SK-N-SH treated with all-trans-retinoic acid at 6 μM for 48 hours (cell line): ENCODE measurements at regions not wholly inside any gene's neighbourhood (a gene's known extent, or its start where the extent isn't known, plus 50 kb on each side); places are given as distances from the start of the nearest gene placed in this dataset.

Experiments used
- ARNTL ChIP-seq: fragments of 450-650 bp; formaldehyde crosslinking; IDR thresholded peaks from 2 replicates; pipeline ENCODE4 v1.5.0; 2020; ENCODE audit warnings: low read depth, mild to moderate bottlenecking, moderate library complexity, borderline replicate concordance
- BACH2 ChIP-seq: fragments of 250-450 bp; sonication (Bioruptor Pico); IDR thresholded peaks from 2 replicates; pipeline ENCODE4 v1.9.0; 2021; ENCODE audit warnings: mild to moderate bottlenecking, borderline replicate concordance
- ISL1 ChIP-seq: fragments of 250-450 bp; sonication (Bioruptor Pico); IDR thresholded peaks from 2 replicates; pipeline ENCODE4 v2.1.2; 2022; ENCODE audit warnings: mild to moderate bottlenecking, moderate library complexity
- RARB ChIP-seq: fragments of 250-450 bp; sonication (Bioruptor Pico); IDR thresholded peaks from 2 replicates; pipeline ENCODE4 v1.8.0; 2021; ENCODE audit warnings: mild to moderate bottlenecking, moderate library complexity
- TCF4 ChIP-seq: fragments of 250-450 bp; sonication (Bioruptor Pico); IDR thresholded peaks from 2 replicates; pipeline ENCODE4 v1.8.0; 2021; ENCODE audit warnings: mild to moderate bottlenecking, moderate library complexity, borderline replicate concordance
- ZC3H10 ChIP-seq: fragments of 250-450 bp; sonication (Bioruptor Pico); IDR thresholded peaks from 2 replicates; pipeline ENCODE4 v1.5.1; 2021; ENCODE audit warnings: mild to moderate bottlenecking, moderate library complexity
- ZFP3 ChIP-seq: fragments of 250-450 bp; sonication (Bioruptor Pico); IDR thresholded peaks from 2 replicates; pipeline ENCODE4 v1.5.0; 2020; ENCODE audit warnings: mild to moderate bottlenecking, moderate library complexity
- ZFP30 ChIP-seq: fragments of 450-650 bp; formaldehyde crosslinking; IDR thresholded peaks from 2 replicates; pipeline ENCODE4 v1.5.0; 2022; ENCODE audit warnings: mild to moderate bottlenecking, moderate library complexity
- ZNF565 ChIP-seq: fragments of 450-650 bp; formaldehyde crosslinking; conservative IDR thresholded peaks from 2 replicates; pipeline ENCODE4 v1.5.0; 2020; ENCODE audit warnings: low read depth, mild to moderate bottlenecking, moderate library complexity
- ZNF8 ChIP-seq: fragments of 450-650 bp; formaldehyde crosslinking; IDR thresholded peaks from 2 replicates; pipeline ENCODE4 v1.5.0; 2020; ENCODE audit warnings: mild to moderate bottlenecking, moderate library complexity
- TF ChIP-seq, protein P1 (sequence below): fragments of 250-450 bp; sonication (Bioruptor Pico); IDR thresholded peaks from 2 replicates; pipeline ENCODE4 v1.5.0; 2020; ENCODE audit warnings: mild to moderate bottlenecking, moderate library complexity
- TF ChIP-seq, protein P2 (sequence below): fragments of 250-450 bp; sonication (Bioruptor Pico); IDR thresholded peaks from 2 replicates; pipeline ENCODE4 v1.5.1; 2020; ENCODE audit warnings: low read depth, mild to moderate bottlenecking, moderate library complexity
- TF ChIP-seq, protein P3 (sequence below): fragments of 250-450 bp; sonication (Bioruptor Pico); IDR thresholded peaks from 2 replicates; pipeline ENCODE4 v1.8.0; 2020; ENCODE audit warnings: mild to moderate bottlenecking, moderate library complexity, borderline replicate concordance
- TF ChIP-seq, protein P4 (sequence below): fragments of 250-450 bp; sonication (Bioruptor Pico); IDR thresholded peaks from 2 replicates; pipeline ENCODE4 v1.5.1; 2021; ENCODE audit warnings: mild to moderate bottlenecking, moderate library complexity

DNA sequence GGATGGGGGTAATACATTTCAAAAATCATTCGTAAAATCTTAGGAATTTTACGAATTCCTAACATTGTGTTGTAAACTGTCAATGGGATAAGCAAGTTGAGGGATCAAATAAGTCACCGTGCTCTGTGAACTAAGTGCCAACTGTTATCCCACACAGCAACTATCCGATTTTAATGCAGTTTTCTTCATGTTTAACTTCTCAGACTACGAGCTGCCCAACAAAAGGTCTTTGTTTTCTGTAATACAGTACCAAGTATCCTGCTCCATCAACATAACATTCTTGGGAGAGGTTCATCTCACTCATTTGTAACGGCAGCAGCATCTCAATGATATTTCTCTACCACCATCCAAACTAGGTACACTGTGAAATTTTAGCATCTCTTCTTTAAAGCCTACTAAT lies 654.1 kb upstream of the LMCD1 start:
- TF ChIP-seq TCF4 (CRISPR knock-in tag) (no peak), ISL1 (no peak), RARB (CRISPR knock-in tag) (no peak), ZFP3 (no peak), ARNTL (CRISPR knock-in tag) (no peak), BACH2 (CRISPR knock-in tag) (no peak), ZFP30 (CRISPR knock-in tag) (no peak), ZC3H10 (CRISPR knock-in tag) (no peak), ZNF8 (CRISPR knock-in tag) (no peak), ZNF565 (no peak)
- TF ChIP-seq, protein P1, sequence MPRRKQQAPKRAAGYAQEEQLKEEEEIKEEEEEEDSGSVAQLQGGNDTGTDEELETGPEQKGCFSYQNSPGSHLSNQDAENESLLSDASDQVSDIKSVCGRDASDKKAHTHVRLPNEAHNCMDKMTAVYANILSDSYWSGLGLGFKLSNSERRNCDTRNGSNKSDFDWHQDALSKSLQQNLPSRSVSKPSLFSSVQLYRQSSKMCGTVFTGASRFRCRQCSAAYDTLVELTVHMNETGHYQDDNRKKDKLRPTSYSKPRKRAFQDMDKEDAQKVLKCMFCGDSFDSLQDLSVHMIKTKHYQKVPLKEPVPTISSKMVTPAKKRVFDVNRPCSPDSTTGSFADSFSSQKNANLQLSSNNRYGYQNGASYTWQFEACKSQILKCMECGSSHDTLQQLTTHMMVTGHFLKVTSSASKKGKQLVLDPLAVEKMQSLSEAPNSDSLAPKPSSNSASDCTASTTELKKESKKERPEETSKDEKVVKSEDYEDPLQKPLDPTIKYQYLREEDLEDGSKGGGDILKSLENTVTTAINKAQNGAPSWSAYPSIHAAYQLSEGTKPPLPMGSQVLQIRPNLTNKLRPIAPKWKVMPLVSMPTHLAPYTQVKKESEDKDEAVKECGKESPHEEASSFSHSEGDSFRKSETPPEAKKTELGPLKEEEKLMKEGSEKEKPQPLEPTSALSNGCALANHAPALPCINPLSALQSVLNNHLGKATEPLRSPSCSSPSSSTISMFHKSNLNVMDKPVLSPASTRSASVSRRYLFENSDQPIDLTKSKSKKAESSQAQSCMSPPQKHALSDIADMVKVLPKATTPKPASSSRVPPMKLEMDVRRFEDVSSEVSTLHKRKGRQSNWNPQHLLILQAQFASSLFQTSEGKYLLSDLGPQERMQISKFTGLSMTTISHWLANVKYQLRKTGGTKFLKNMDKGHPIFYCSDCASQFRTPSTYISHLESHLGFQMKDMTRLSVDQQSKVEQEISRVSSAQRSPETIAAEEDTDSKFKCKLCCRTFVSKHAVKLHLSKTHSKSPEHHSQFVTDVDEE (CRISPR knock-in tag): no peak
- TF ChIP-seq, protein P2, sequence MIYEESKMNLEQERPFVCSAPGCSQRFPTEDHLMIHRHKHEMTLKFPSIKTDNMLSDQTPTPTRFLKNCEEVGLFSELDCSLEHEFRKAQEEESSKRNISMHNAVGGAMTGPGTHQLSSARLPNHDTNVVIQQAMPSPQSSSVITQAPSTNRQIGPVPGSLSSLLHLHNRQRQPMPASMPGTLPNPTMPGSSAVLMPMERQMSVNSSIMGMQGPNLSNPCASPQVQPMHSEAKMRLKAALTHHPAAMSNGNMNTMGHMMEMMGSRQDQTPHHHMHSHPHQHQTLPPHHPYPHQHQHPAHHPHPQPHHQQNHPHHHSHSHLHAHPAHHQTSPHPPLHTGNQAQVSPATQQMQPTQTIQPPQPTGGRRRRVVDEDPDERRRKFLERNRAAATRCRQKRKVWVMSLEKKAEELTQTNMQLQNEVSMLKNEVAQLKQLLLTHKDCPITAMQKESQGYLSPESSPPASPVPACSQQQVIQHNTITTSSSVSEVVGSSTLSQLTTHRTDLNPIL (CRISPR knock-in tag): no peak
- TF ChIP-seq, protein P3, sequence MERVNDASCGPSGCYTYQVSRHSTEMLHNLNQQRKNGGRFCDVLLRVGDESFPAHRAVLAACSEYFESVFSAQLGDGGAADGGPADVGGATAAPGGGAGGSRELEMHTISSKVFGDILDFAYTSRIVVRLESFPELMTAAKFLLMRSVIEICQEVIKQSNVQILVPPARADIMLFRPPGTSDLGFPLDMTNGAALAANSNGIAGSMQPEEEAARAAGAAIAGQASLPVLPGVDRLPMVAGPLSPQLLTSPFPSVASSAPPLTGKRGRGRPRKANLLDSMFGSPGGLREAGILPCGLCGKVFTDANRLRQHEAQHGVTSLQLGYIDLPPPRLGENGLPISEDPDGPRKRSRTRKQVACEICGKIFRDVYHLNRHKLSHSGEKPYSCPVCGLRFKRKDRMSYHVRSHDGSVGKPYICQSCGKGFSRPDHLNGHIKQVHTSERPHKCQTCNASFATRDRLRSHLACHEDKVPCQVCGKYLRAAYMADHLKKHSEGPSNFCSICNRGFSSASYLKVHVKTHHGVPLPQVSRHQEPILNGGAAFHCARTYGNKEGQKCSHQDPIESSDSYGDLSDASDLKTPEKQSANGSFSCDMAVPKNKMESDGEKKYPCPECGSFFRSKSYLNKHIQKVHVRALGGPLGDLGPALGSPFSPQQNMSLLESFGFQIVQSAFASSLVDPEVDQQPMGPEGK (CRISPR knock-in tag): no peak
- TF ChIP-seq, protein P4, sequence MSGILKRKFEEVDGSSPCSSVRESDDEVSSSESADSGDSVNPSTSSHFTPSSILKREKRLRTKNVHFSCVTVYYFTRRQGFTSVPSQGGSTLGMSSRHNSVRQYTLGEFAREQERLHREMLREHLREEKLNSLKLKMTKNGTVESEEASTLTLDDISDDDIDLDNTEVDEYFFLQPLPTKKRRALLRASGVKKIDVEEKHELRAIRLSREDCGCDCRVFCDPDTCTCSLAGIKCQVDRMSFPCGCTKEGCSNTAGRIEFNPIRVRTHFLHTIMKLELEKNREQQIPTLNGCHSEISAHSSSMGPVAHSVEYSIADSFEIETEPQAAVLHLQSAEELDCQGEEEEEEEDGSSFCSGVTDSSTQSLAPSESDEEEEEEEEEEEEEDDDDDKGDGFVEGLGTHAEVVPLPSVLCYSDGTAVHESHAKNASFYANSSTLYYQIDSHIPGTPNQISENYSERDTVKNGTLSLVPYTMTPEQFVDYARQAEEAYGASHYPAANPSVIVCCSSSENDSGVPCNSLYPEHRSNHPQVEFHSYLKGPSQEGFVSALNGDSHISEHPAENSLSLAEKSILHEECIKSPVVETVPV (CRISPR knock-in tag): no peak
